ENCODE measurements at regions not wholly inside any gene's neighbourhood (a gene's known extent, or its start where the extent isn't known, plus 50 kb on each side); places are given as distances from the start of the nearest gene placed in this dataset.

DNA sequence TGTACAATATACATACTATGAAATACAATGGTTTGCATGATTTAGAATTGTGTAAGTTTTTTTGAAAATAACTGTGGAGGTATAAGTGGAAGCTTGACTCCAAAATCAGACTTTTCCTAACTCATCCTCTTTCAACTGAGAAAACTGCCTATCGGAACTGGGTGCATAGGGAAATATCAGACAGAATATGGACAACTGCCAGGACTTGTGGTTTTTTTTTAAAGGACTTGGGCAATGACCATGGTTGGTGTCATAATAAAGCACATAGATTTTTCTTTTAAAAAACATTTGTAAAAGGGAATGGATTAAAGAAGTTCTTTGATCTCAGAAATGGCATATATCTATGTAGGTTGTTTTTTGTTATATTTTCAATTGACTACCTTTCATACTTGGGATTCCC, 53.3 kb upstream of the LRRK2 start:
- TF ChIP-seq, protein P1, sequence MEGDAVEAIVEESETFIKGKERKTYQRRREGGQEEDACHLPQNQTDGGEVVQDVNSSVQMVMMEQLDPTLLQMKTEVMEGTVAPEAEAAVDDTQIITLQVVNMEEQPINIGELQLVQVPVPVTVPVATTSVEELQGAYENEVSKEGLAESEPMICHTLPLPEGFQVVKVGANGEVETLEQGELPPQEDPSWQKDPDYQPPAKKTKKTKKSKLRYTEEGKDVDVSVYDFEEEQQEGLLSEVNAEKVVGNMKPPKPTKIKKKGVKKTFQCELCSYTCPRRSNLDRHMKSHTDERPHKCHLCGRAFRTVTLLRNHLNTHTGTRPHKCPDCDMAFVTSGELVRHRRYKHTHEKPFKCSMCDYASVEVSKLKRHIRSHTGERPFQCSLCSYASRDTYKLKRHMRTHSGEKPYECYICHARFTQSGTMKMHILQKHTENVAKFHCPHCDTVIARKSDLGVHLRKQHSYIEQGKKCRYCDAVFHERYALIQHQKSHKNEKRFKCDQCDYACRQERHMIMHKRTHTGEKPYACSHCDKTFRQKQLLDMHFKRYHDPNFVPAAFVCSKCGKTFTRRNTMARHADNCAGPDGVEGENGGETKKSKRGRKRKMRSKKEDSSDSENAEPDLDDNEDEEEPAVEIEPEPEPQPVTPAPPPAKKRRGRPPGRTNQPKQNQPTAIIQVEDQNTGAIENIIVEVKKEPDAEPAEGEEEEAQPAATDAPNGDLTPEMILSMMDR (IDR thresholded peaks at IDR 0.05; ENCODE audit: low read length), result no peak
- TF ChIP-seq EZH2 (IDR thresholded peaks at IDR 0.05; ENCODE audit: borderline replicate concordance, low read length), result no peak
